Adrenal gland (tissue), 9 donors: ENCODE measurements at regions not wholly inside any gene's neighbourhood (a gene's known extent, or its start where the extent isn't known, plus 50 kb on each side); places are given as distances from the start of the nearest gene placed in this dataset.

ENCODE experiments used
- DNase-seq, 7 donors: peaks; one replicate each; pipeline ENCODE4 v3.0.0-alpha.2; 2019 to 2020
- H3K27ac ChIP-seq, 5 donors: fragments of 200-600 bp; sonication (generic) in 4 of 5; 1 replicate in 3 of 5; 2 replicates in 2 of 5; pipeline versions ENCODE4 v1.5.1 to v1.8.0; 2016 to 2020; ENCODE audit warnings: mild to moderate bottlenecking in 1 of 5
- H3K27me3 ChIP-seq: fragments of 200-600 bp; 2 replicates; pipeline ENCODE4 v1.8.0; 2021
- H3K36me3 ChIP-seq, 2 donors: fragments of 200-600 bp; replicated peaks in 1 of 2; 1 replicate in 1 of 2; 2 replicates in 1 of 2; pipeline versions ENCODE4 v1.5.1 to v1.8.0; 2018 to 2022
- H3K4me1 ChIP-seq, 2 donors: fragments of 200-600 bp; replicated peaks in 1 of 2; 1 replicate in 1 of 2; 2 replicates in 1 of 2; pipeline versions ENCODE4 v1.5.1 to v1.8.0; 2018 to 2021
- H3K4me3 ChIP-seq, 4 donors: fragments of 200-600 bp; sonication (generic) in 3 of 4; one replicate each; pipeline ENCODE4 v1.5.1; 2016 to 2018
- H3K9me3 ChIP-seq, 3 donors: fragments of 200-600 bp; sonication (generic) in 1 of 3; replicated peaks in 1 of 3; 1 replicate in 2 of 3; 2 replicates in 1 of 3; pipeline versions ENCODE4 v1.5.1 to v1.8.0; 2016 to 2021
- POLR2A ChIP-seq, 2 donors: fragments of 450-650 bp; IDR thresholded peaks; one replicate each; pipeline ENCODE4 v1.6.1; 2017; ENCODE audit warnings: antibody characterized with exemption in 2 of 2, mild to moderate bottlenecking in 2 of 2, moderate library complexity in 1 of 2
- WGBS, 4 donors: extraction: QIAGEN DNeasy Blood & Tissue Kit in 2 of 4; methylation state at CpG; one replicate each; pipeline versions ENCODE4 v1.1.5 to v1.1.7; 2013 to 2017; 5-methylcytosine and 5-hydroxymethylcytosine counted together
- intact Hi-C, 2 donors: fragments of 100-400 bp; cut with DNase I; formaldehyde crosslinking; loops; one replicate each; pipeline versions ENCODE4 v1.14.1 to v1.15.0; 2022 to 2023
- TF ChIP-seq, protein P1 (sequence below), 6 experiments: fragments of 450-650 bp in 4 of 6; fragments of 200-600 bp in 2 of 6; sonication (generic) in 1 of 6; IDR thresholded peaks; 1 replicate in 5 of 6; 2 replicates in 1 of 6; pipeline versions ENCODE4 v1.5.1 to v1.8.0; 2016 to 2021; ENCODE audit warnings: antibody characterized with exemption in 6 of 6, mild to moderate bottlenecking in 2 of 6, moderate library complexity in 1 of 6
- donor health status: healthy with polysubstance abuse.
- donor health status: Bipolar disorder and iron deficiency.
- donor health status: DM: yes; HTN: yes; CAD: no.
- donor health status: DM: no; HTN: no; CAD: no.
- donor health status: DM: no; HTN: no; CAD: no.

DNA sequence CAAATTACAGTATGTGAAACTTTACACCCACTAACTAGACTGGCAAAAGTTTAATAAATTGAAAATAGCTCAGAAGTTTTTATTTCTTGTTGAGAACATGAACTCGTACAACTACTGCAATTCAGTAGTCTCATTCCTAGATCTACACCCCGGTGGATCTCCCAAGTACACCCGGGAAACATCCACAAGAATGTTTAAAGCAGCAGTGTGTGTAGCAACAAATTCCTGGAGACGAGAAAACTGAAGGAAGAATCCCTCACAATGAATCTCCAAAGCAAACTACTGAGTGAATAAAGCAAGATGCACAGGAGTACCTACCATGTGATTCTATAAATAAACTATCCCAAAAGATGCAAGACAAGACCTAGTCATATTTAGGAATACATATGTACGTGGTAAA lies 954.0 kb upstream of the MAP3K7 start:
- Histone ChIP-seq H3K27ac (no peak overlapping the region), H3K4me1 (no peaks in the 10 kb centered on the region), H3K27me3 (no peaks in the 10 kb centered on the region), H3K36me3 (no peaks in the 10 kb centered on the region), H3K9me3 (no peaks in the 10 kb centered on the region), H3K4me3 (no peak overlapping the region)
- intact Hi-C loops, result loop anchor here in 1 of 2 donors (2.0 kb wide), 1 partner anchor 20 kb away; no protein-coding TSS in a partner anchor
- no peak for DNase-seq
- WGBS, 4 donors, result 72 to 81% (median 76%) methylated on average over 5 of the region's 5 CpGs
- TF ChIP-seq POLR2A (IDR thresholded peaks at IDR 0.05), result no peak
- TF ChIP-seq, protein P1, sequence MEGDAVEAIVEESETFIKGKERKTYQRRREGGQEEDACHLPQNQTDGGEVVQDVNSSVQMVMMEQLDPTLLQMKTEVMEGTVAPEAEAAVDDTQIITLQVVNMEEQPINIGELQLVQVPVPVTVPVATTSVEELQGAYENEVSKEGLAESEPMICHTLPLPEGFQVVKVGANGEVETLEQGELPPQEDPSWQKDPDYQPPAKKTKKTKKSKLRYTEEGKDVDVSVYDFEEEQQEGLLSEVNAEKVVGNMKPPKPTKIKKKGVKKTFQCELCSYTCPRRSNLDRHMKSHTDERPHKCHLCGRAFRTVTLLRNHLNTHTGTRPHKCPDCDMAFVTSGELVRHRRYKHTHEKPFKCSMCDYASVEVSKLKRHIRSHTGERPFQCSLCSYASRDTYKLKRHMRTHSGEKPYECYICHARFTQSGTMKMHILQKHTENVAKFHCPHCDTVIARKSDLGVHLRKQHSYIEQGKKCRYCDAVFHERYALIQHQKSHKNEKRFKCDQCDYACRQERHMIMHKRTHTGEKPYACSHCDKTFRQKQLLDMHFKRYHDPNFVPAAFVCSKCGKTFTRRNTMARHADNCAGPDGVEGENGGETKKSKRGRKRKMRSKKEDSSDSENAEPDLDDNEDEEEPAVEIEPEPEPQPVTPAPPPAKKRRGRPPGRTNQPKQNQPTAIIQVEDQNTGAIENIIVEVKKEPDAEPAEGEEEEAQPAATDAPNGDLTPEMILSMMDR (IDR thresholded peaks at IDR 0.05), result no peak

DNA sequence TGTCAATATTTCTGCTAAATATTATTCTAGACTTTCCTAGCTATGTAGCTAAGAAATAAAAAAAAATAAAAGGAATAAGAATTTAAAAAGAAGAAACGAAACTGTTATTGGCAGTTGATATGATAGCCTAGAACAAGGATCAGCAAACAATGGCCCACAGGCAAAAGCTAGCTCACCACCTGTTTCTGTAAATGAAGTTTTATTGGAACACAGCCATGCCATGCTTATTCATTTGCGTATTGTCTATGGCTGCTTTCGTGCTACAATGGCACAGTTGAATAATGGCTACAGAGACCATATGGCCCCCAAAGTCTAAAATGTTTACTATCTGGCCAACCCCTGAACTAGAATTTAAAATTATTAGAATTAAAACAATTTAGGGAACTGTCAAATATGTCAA lies 952.6 kb upstream of the MAP3K7 start:
- Histone ChIP-seq H3K36me3 (no peaks in the 10 kb centered on the region), H3K27me3 (no peaks in the 10 kb centered on the region), H3K4me1 (no peaks in the 10 kb centered on the region), H3K27ac (no peak overlapping the region), H3K4me3 (no peak overlapping the region), H3K9me3 (no peaks in the 10 kb centered on the region)
- no peak for DNase-seq
- intact Hi-C loops, result no loop called here
- TF ChIP-seq, protein P1 (IDR thresholded peaks at IDR 0.05), result no peak
- no peak for TF ChIP-seq POLR2A (IDR thresholded peaks at IDR 0.05)
- 56 to 84% (median 72%) methylated on average over 3 of the region's 3 CpGs for WGBS, 4 donors

DNA sequence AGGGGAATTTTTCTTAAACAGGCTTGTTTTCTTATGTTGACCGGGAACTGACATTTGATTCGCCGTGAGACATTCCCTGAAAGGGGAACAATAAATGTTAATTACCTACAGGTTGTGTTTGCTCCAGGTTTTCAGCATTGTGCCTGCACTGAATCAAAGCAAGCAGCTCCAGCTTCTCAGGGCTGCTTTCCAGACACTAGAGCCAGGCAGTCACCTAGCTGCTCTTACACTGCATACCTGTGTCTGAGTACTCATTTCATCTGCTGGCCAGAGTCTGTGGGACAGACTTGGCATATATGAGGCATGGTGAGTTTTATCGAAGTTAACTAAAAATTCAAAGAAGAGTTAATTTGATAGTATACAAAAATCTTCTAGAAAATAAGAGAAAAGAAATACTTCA lies 951.8 kb upstream of the MAP3K7 start:
- no peak for TF ChIP-seq POLR2A (IDR thresholded peaks at IDR 0.05)
- TF ChIP-seq, protein P1 (IDR thresholded peaks at IDR 0.05), result no peak
- H3K36me3 ChIP-seq, result no peaks in the 10 kb centered on the region
- H3K4me3 ChIP-seq, result no peak overlapping the region
- H3K27me3 ChIP-seq, result no peaks in the 10 kb centered on the region
- intact Hi-C loops, result no loop called here
- no peaks in the 10 kb centered on the region for H3K4me1 ChIP-seq
- no peaks in the 10 kb centered on the region for H3K9me3 ChIP-seq
- DNase-seq, result no peak
- no peak overlapping the region for H3K27ac ChIP-seq
- 72 to 96% (median 77%) methylated on average over 4 of the region's 4 CpGs for WGBS, 4 donors

- WGBS, 4 donors, result 46 to 53% (median 51%) methylated on average over 2 of the region's 2 CpGs
- Histone ChIP-seq H3K36me3 (no peaks in the 10 kb centered on the region), H3K9me3 (no peaks in the 10 kb centered on the region), H3K4me3 (no peak overlapping the region), H3K27ac (no peak overlapping the region), H3K27me3 (no peaks in the 10 kb centered on the region), H3K4me1 (no peaks in the 10 kb centered on the region)
- DNase-seq, result no peak
- TF ChIP-seq, protein P1 (IDR thresholded peaks at IDR 0.05), result no peak
- TF ChIP-seq POLR2A (IDR thresholded peaks at IDR 0.05), result no peak
- intact Hi-C loops, result no loop called here
Measured at GRCh38 chr6:91534614-91535013, 947.7 kb upstream of the MAP3K7 start.
